HT1080 (cell line): ENCODE measurements at regions not wholly inside any gene's neighbourhood (a gene's known extent, or its start where the extent isn't known, plus 50 kb on each side); places are given as distances from the start of the nearest gene placed in this dataset.
"Not testable (repeated sequence)": the region's sequence is repeated elsewhere in the genome, so short reads cannot be mapped to it uniquely, and the experiment has no call there.

Experiments
- DNase-seq: peaks from one replicate; pipeline ENCODE4 v3.0.0-alpha.2; 2015; ENCODE audit warnings: low read depth

GRCh38 chr5:16987776-16988175 is 51.7 kb upstream of the MYO10 start:
- no peak for DNase-seq

GRCh38 chr5:16990817-16991520 is 54.9 kb upstream of the MYO10 start:
- DNase-seq, result not testable (repeated sequence)

- peak; percentile 96 for DNase-seq
Observed at GRCh38 chr5:16992006-16992405, 55.9 kb upstream of the MYO10 start.

GRCh38 chr5:16992444-16992843 is 56.4 kb upstream of the MYO10 start:
- DNase-seq, result peak; percentile 97

GRCh38 chr5:16994565-16994964 is 58.5 kb upstream of the MYO10 start:
- DNase-seq, result no peak

GRCh38 chr5:16995372-16995771 is 59.3 kb upstream of the MYO10 start:
- peak; percentile 73 for DNase-seq

- peak; percentile 99 for DNase-seq
Observed at GRCh38 chr5:17000291-17000939, 64.3 kb upstream of the MYO10 start.

GRCh38 chr5:17001428-17001827 is 65.3 kb upstream of the MYO10 start:
- peak; percentile 41 for DNase-seq

GRCh38 chr5:17004441-17005106 is 68.5 kb upstream of the MYO10 start:
- no peak for DNase-seq

- no peak for DNase-seq
Observed at GRCh38 chr5:17005107-17005828, 69.2 kb upstream of the MYO10 start.

GRCh38 chr5:17012289-17012688 is 76.2 kb upstream of the MYO10 start:
- DNase-seq, result peak; percentile 94

- no peak for DNase-seq
Observed at GRCh38 chr5:17014686-17015085, 78.6 kb upstream of the MYO10 start.

- no peak for DNase-seq
Observed at GRCh38 chr5:17018871-17019270, 82.8 kb upstream of the MYO10 start.

GRCh38 chr5:17019324-17019723 is 83.2 kb upstream of the MYO10 start:
- DNase-seq, result no peak

- no peak for DNase-seq
Observed at GRCh38 chr5:17020678-17021601, 84.9 kb upstream of the MYO10 start.

- no peak for DNase-seq
Observed at GRCh38 chr5:17021602-17021932, 85.5 kb upstream of the MYO10 start.

GRCh38 chr5:17022296-17022695 is 86.2 kb upstream of the MYO10 start:
- peak; percentile 39 for DNase-seq

- peak; percentile 74 for DNase-seq
Observed at GRCh38 chr5:17024686-17025180, 88.6 kb upstream of the MYO10 start.

GRCh38 chr5:17031659-17032277 is 95.7 kb upstream of the MYO10 start:
- not testable (repeated sequence) for DNase-seq

GRCh38 chr5:17032314-17032985 is 96.4 kb upstream of the MYO10 start:
- DNase-seq, result not testable (repeated sequence)
